ENCODE measurements at regions not wholly inside any gene's neighbourhood (a gene's known extent, or its start where the extent isn't known, plus 50 kb on each side); places are given as distances from the start of the nearest gene placed in this dataset.

GRCh38 chr7:11931307-11931706 lies 99.3 kb upstream of the THSD7A start:
- TF ChIP-seq CTCF (conservative IDR thresholded peaks at IDR 0.05; ENCODE audit: low read depth): no peak
- CTCF ChIA-PET: no interaction called here
- POLR2A ChIA-PET (ENCODE audit: low non-redundant PET): no interaction called here
- H3K27ac ChIP-seq: no peak overlapping the region
- no peak for DNase-seq (ENCODE audit: low spot score)

GRCh38 chr7:11934796-11935195 lies 102.8 kb upstream of the THSD7A start:
- DNase-seq (ENCODE audit: low spot score): no peak
- TF ChIP-seq CTCF (conservative IDR thresholded peaks at IDR 0.05; ENCODE audit: low read depth): no peak
- CTCF ChIA-PET: no interaction called here
- POLR2A ChIA-PET (ENCODE audit: low non-redundant PET): no interaction called here
- H3K27ac ChIP-seq: no peak overlapping the region

GRCh38 chr7:11935905-11936304 lies 103.9 kb upstream of the THSD7A start:
- H3K27ac ChIP-seq: no peak overlapping the region
- TF ChIP-seq CTCF (conservative IDR thresholded peaks at IDR 0.05; ENCODE audit: low read depth): no peak
- no peak for DNase-seq (ENCODE audit: low spot score)
- CTCF ChIA-PET: no interaction called here
- POLR2A ChIA-PET (ENCODE audit: low non-redundant PET): no interaction called here

GRCh38 chr7:11946794-11947193 lies 114.8 kb upstream of the THSD7A start:
- DNase-seq (ENCODE audit: low spot score): no peak
- POLR2A ChIA-PET (ENCODE audit: low non-redundant PET): no interaction called here
- TF ChIP-seq CTCF (conservative IDR thresholded peaks at IDR 0.05; ENCODE audit: low read depth): no peak
- CTCF ChIA-PET: no interaction called here
- H3K27ac ChIP-seq: no peak overlapping the region

GRCh38 chr7:11950281-11950680 lies 118.3 kb upstream of the THSD7A start:
- no peak for DNase-seq (ENCODE audit: low spot score)
- H3K27ac ChIP-seq: no peak overlapping the region
- POLR2A ChIA-PET (ENCODE audit: low non-redundant PET): no interaction called here
- CTCF ChIA-PET: no interaction called here
- TF ChIP-seq CTCF (conservative IDR thresholded peaks at IDR 0.05; ENCODE audit: low read depth): no peak

GRCh38 chr7:11950942-11951341 lies 118.9 kb upstream of the THSD7A start:
- DNase-seq (ENCODE audit: low spot score): no peak
- CTCF ChIA-PET: no interaction called here
- H3K27ac ChIP-seq: no peak overlapping the region
- no peak for TF ChIP-seq CTCF (conservative IDR thresholded peaks at IDR 0.05; ENCODE audit: low read depth)
- POLR2A ChIA-PET (ENCODE audit: low non-redundant PET): no interaction called here

- TF ChIP-seq CTCF (conservative IDR thresholded peaks at IDR 0.05; ENCODE audit: low read depth): no peak
- no peak for DNase-seq (ENCODE audit: low spot score)
- ChIA-PET CTCF (no interaction called here), POLR2A (ENCODE audit: low non-redundant PET) (no interaction called here)
- no peak overlapping the region for H3K27ac ChIP-seq
These were observed 119.9 kb upstream of the THSD7A start for GRCh38 chr7:11951909-11952308.
